ENCODE measurements at regions not wholly inside any gene's neighbourhood (a gene's known extent, or its start where the extent isn't known, plus 50 kb on each side); places are given as distances from the start of the nearest gene placed in this dataset.

DNA sequence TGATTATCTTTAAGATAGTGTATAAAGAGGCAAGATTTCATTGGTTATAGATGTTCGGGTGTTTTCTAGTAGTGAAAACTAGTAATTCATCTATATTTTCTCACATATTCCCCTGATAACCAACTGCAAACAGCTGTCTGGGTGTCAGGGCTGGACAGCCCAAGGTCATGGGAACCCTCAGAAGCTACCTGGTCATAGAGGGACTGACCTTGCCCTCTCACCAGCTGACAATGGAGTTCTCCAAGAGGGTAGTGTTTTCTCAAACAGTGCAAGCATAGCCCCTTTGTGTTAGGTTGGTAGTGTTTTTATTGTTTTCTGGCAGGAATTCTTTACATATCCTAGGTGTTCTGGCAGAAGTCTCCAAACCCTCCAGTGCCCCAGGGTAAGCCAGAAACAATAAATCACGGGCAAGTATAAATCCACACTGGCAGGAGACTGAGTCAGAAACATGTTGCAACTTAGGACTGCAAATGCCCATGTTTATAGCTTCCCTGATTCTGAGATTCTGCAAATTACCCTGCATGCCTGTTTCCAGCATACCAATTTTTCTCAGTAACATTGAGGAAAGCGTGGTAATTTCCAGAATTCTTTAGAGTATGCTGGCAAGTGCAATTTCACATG lies 82.8 kb upstream of the ATP1A1 start:
- FAIRE-seq (no peak), ATAC-seq (no peak), DNase-seq (ENCODE audit: extremely low read depth in 1 of 4, low spot score in 3 of 4) (no peak)
- 2% methylated on average over 3 of the region's 3 CpGs for WGBS (ENCODE audit: insufficient coverage, low coverage, missing lambda C conversion rate)
- Histone ChIP-seq H3K9ac (ENCODE audit: insufficient read depth in 1 of 2, low read depth in 2 of 2, low read length in 2 of 2) (no peak overlapping the region), H3K9me3 (replicated peaks; ENCODE audit: control insufficient read depth, insufficient read depth, low read depth, low read length) (no peaks in the 10 kb centered on the region), H4K20me1 (replicated peaks; ENCODE audit: control insufficient read depth, insufficient read depth, low read length) (no peaks in the 10 kb centered on the region), H3K4me1 (replicated peaks in 1 of 2; ENCODE audit: control insufficient read depth in 2 of 2, insufficient read depth in 2 of 2, low read length in 2 of 2) (no peaks in the 10 kb centered on the region), H2AFZ (ENCODE audit: low read depth, low read length) (no peak overlapping the region), H3K4me3 (no peak overlapping the region), H3K27ac (ENCODE audit: extremely low read depth, low read depth, low read length) (no peak overlapping the region), H3K27me3 (ENCODE audit: control insufficient read depth in 2 of 2, insufficient read depth in 2 of 2, low read length in 2 of 2) (peaks cover 0 to 9% of the 10 kb centered on the region in 2 experiments; a peak in 4 of 5 replicates), H3K36me3 (ENCODE audit: control insufficient read depth, insufficient read depth, low read length) (no peaks in the 10 kb centered on the region), H3K9me1 (ENCODE audit: control insufficient read depth, insufficient read depth, low read length) (no peaks in the 10 kb centered on the region), H3K79me2 (ENCODE audit: control insufficient read depth, insufficient read depth, low read length) (no peaks in the 10 kb centered on the region), H3K4me2 (ENCODE audit: insufficient read depth, low read length) (no peak overlapping the region)
- TF ChIP-seq TRIM28 (IDR thresholded peaks at IDR 0.05) (no peak), TAL1 (IDR thresholded peaks at IDR 0.05) (no peak), LEF1 (IDR thresholded peaks at IDR 0.05) (no peak), POLR2B (IDR thresholded peaks at IDR 0.05; ENCODE audit: low read depth, partially characterized antibody) (no peak), IFI16 (CRISPR knock-in tag; IDR thresholded peaks at IDR 0.05) (no peak), NFXL1 (CRISPR knock-in tag; IDR thresholded peaks at IDR 0.05) (no peak), ZNF146 (CRISPR knock-in tag; IDR thresholded peaks at IDR 0.05; ENCODE audit: unreplicated experiment) (no peak)
- in situ Hi-C loops (cut with MboI): no loop called here
- ChIA-PET CTCF (ENCODE audit: low intra/inter-chr PET ratio) (no interaction called here), POLR2A (interaction anchor here (0.7 to 1.3 kb wide), 4 partner anchors 11 to 52 kb away, joined by 3 to 5 read pairs (median 4); no protein-coding TSS in a partner anchor)
- no TSS peak for BruUV-seq (replicated peaks)
- intact Hi-C loops (cut with micrococcal nuclease): no loop called here

- Histone ChIP-seq H3K4me1 (replicated peaks in 1 of 2; ENCODE audit: control insufficient read depth in 2 of 2, insufficient read depth in 2 of 2, low read length in 2 of 2) (no peaks in the 10 kb centered on the region), H3K4me2 (ENCODE audit: insufficient read depth, low read length) (no peak overlapping the region), H3K36me3 (ENCODE audit: control insufficient read depth, insufficient read depth, low read length) (no peaks in the 10 kb centered on the region), H3K27me3 (ENCODE audit: control insufficient read depth in 2 of 2, insufficient read depth in 2 of 2, low read length in 2 of 2) (peaks cover 4 to 9% of the 10 kb centered on the region in 2 experiments; a peak in 4 of 5 replicates), H3K4me3 (no peak overlapping the region), H3K27ac (ENCODE audit: extremely low read depth, low read depth, low read length) (no peak overlapping the region), H3K9me3 (replicated peaks; ENCODE audit: control insufficient read depth, insufficient read depth, low read depth, low read length) (no peaks in the 10 kb centered on the region), H3K9me1 (ENCODE audit: control insufficient read depth, insufficient read depth, low read length) (no peaks in the 10 kb centered on the region), H4K20me1 (replicated peaks; ENCODE audit: control insufficient read depth, insufficient read depth, low read length) (no peaks in the 10 kb centered on the region), H3K79me2 (ENCODE audit: control insufficient read depth, insufficient read depth, low read length) (no peaks in the 10 kb centered on the region), H3K9ac (ENCODE audit: insufficient read depth in 1 of 2, low read depth in 2 of 2, low read length in 2 of 2) (no peak overlapping the region), H2AFZ (ENCODE audit: low read depth, low read length) (no peak overlapping the region)
- no peak for DNase-seq (ENCODE audit: extremely low read depth in 1 of 4, low spot score in 3 of 4)
- intact Hi-C loops (cut with micrococcal nuclease): no loop called here
- in situ Hi-C loops (cut with MboI): no loop called here
- 4% methylated on average over 2 of the region's 2 CpGs for whole genome bisulfite sequencing (ENCODE audit: insufficient coverage, low coverage, missing lambda C conversion rate)
- ChIA-PET CTCF (ENCODE audit: low intra/inter-chr PET ratio) (no interaction called here), POLR2A (interaction anchor here (0.6 to 1.1 kb wide), 5 partner anchors 12 to 1252 kb away, joined by 3 to 4 read pairs (median 3); partner anchors contain the start of gene ATP1A1)
- no TSS peak for BruUV-seq (replicated peaks)
- no peak for ATAC-seq
- TF ChIP-seq, protein P1, sequence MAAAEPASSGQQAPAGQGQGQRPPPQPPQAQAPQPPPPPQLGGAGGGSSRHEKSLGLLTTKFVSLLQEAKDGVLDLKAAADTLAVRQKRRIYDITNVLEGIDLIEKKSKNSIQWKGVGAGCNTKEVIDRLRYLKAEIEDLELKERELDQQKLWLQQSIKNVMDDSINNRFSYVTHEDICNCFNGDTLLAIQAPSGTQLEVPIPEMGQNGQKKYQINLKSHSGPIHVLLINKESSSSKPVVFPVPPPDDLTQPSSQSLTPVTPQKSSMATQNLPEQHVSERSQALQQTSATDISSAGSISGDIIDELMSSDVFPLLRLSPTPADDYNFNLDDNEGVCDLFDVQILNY (CRISPR knock-in tag; IDR thresholded peaks at IDR 0.05): no peak
- no peak for TF ChIP-seq ZNF384 (IDR thresholded peaks at IDR 0.05; ENCODE audit: low read depth, low read length)
- no peak for TF ChIP-seq NEUROD1 (IDR thresholded peaks at IDR 0.05; ENCODE audit: borderline replicate concordance, low read depth, low read length, partially characterized antibody)
- TF ChIP-seq ZC3H8 (IDR thresholded peaks at IDR 0.05): no peak
- TF ChIP-seq HIVEP1 (CRISPR knock-in tag; IDR thresholded peaks at IDR 0.05): no peak
- TF ChIP-seq HNRNPLL (IDR thresholded peaks at IDR 0.05; ENCODE audit: low read depth, low read length, poor library complexity, severe bottlenecking): no peak
- FAIRE-seq: no peak
Measured at GRCh38 chr1:116291024-116291423, 82.0 kb upstream of the ATP1A1 start.

Data from K562 (cell line).